HG02759 (cell line): ENCODE measurements at regions not wholly inside any gene's neighbourhood (a gene's known extent, or its start where the extent isn't known, plus 50 kb on each side); places are given as distances from the start of the nearest gene placed in this dataset.

Experiments
- ATAC-seq: cut with Tn5 transposase; IDR thresholded peaks from one replicate; pipeline ENCODE4 v1.9.1; 2021; ENCODE audit warnings: mild to moderate bottlenecking, moderate library complexity; ENCODE audit not compliant: unreplicated experiment

- no peak for ATAC-seq
Observed at GRCh38 chr4:17188125-17188524, 289.7 kb upstream of the LDB2 start.

GRCh38 chr4:17187003-17187402 lies 288.6 kb upstream of the LDB2 start:
- no peak for ATAC-seq

DNA sequence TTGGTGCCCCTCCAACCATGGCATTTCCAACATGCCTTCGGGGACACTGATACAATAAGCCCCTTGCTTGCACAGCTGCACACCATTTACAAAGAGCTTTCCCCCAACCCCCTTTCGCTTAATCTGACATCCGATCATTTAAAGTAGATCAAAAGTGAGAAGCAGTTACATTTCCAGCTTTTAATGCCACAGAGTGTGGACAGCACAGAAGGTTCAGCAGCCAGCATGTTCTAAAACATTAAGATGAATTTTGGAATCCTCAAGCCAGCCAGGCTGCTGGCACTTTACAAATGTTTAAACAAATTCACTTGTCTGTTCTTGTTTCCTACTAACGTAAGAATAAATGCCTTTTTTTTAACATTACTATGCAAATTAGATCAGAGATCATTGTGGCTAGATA lies 284.4 kb upstream of the LDB2 start:
- ATAC-seq, result no peak

- ATAC-seq, result no peak
Observed at GRCh38 chr4:17174751-17175150, 276.3 kb upstream of the LDB2 start.

GRCh38 chr4:17173300-17173699 lies 274.9 kb upstream of the LDB2 start:
- ATAC-seq, result no peak

DNA sequence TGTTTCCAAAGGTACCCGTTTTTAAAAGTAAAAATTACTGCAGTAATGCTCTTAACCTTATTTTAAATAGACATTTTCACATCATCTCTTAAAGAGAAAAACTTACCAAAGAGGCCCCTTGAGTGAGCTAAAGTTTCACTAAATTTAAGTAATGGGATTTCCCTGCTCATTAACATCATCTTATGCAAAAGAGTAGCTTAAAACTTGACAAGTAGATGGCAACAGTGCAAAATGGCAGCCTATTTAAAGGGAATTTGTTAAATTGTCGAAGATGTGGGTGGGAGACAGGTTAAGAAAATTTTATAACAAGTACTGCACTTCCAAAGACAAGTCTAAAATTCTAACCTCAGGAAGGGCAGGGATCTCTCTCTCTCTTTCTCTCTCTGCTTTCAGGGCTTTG lies 271.7 kb upstream of the LDB2 start:
- ATAC-seq, result no peak

GRCh38 chr4:17169699-17170098 lies 271.3 kb upstream of the LDB2 start:
- ATAC-seq, result no peak

GRCh38 chr4:17168571-17168970 lies 270.1 kb upstream of the LDB2 start:
- ATAC-seq, result no peak

DNA sequence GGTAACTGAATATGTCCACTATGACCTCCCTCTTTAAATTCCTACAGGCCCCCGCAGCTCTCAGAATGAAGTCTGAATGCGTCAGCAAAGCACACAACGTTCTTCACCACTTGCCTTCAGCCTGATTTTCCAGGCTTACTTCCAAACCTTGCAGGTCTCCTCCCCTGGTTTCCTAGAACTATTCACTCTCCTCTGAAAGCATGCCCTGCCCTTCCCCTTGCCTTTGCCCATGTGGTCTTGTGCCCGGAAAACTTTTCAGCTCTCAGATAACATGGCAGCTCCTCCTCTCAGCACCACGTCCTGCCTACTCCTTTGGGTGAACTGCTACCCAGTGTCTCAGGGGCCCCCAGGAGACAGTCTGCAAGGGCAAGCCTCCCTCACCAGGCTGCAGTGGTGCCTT lies 268.5 kb upstream of the LDB2 start:
- no peak for ATAC-seq

- ATAC-seq, result no peak
Observed at GRCh38 chr4:17165286-17165685, 266.8 kb upstream of the LDB2 start.

DNA sequence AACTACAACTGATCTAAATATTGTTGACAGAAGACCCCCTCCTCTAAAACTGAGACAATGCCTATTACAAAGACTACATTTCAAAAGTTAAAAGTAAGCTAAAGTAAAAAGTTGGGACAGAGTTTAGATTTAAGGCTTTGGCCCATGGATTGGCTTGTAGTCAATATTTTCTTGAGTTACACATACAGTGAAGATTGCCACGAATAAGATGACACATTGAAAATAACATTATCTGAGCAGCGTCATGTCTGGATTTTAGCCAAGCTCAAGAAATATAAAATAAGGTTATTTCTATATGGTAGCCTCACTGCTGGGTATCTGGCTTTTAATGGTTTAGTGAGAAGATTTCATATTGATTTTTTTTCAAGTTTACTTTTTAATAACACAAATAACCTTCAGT lies 266.2 kb upstream of the LDB2 start:
- ATAC-seq, result no peak

DNA sequence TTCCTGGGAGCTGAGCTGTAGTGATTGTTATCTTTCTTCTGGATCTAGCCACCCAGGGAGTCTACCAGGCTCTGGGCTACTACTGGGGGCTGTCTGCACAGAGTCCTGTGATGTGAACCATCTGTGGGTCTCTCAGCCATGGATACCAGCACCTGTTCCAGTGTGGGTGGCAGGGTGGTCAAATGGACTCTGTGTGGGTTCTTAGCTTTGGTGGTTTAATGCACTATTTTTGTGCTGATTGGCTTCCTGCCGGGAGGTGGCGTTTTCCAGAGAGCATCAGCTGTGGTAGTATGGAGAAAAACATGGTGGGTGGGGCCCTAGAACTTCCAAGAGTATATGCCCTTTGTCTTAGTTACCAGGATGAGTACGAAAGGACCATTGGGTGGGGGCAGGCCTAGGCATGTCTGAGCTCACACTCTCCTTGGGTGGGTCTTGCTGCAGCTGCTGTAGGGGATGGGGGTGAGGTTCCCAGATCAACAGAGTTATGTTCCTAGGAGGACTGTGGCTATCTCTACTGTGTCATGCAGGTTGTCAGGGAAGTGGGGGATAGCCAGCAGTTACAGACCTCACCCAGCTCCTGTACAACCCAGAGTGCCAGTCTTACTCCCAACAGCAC lies 264.8 kb upstream of the LDB2 start:
- ATAC-seq, result no peak

DNA sequence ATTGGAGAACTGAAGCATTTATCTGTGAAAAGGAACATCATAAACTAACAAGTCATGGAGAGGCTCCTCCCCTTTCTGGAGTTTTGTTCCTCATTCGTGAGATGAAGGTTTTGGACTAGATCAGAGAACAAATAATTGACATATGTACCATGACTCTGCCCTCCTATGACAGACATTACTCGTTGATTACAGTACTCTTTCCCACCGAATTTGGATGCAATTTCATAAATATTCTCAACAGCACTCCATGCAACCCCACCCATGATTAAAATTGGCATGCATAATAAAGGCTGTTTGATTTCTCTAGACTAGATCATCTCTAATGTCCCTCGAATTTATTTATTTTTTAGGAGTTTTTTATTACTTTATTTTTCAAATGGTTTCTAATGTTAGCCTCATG lies 258.9 kb upstream of the LDB2 start:
- ATAC-seq, result no peak

- ATAC-seq, result no peak
Observed at GRCh38 chr4:17155486-17155885, 257.0 kb upstream of the LDB2 start.

GRCh38 chr4:17153572-17153971 lies 255.1 kb upstream of the LDB2 start:
- no peak for ATAC-seq

- ATAC-seq, result no peak
Observed at GRCh38 chr4:17152941-17153540, 254.6 kb upstream of the LDB2 start.

GRCh38 chr4:17142232-17142711 lies 243.8 kb upstream of the LDB2 start:
- no peak for ATAC-seq

- no peak for ATAC-seq
Observed at GRCh38 chr4:17138847-17139246, 240.4 kb upstream of the LDB2 start.

- no peak for ATAC-seq
Observed at GRCh38 chr4:17134565-17134964, 236.1 kb upstream of the LDB2 start.

GRCh38 chr4:17134100-17134499 lies 235.7 kb upstream of the LDB2 start:
- no peak for ATAC-seq

DNA sequence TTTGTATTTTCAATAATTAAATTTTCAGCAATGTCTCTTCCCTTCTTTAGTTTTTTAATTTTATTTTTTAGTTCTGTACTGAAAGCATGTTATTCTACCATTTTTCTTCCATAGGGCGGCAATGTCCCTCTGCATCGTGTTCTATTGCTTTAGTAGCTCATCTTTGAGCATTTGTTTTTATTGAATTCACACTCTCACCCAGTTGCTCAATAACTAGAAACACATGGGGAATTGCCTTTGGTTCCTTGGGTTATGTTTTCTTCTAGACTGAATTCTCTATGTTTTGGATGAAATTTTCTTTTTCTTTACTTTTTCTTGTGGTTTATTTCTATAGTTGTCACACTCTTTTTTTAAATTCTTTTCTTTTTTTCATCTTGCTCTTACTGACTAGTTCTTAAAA lies 233.8 kb upstream of the LDB2 start:
- ATAC-seq, result no peak

DNA sequence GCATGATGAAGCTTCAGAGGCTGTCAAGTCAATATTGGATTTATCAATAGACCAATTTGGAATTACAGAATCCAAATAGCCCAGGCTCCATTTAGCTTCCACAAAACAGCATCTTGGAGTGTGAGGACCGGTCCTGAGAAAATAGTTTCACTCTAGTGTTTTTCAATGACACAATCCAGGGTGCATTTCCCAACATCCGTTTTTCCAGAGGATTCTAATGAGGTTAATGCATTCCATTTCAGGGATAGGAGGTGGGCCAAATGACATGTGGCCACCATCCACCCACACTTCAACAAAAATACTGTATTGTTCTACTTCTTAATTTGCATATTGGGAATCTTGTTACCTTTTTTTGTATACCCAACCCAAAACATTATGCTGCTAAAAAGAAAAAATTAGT lies 229.8 kb upstream of the LDB2 start:
- ATAC-seq, result no peak
